Mesendoderm (in vitro differentiated cells): ENCODE measurements at regions not wholly inside any gene's neighbourhood (a gene's known extent, or its start where the extent isn't known, plus 50 kb on each side); places are given as distances from the start of the nearest gene placed in this dataset.
A peak's percentile ranks its signal among the peaks of the same experiment; 100 is the strongest.

Experiments
- DNase-seq: peaks from one replicate; pipeline ENCODE4 v3.0.0; 2013
- H2AK5ac ChIP-seq: 2 replicates; pipeline ENCODE4 v1.6.1; 2013; ENCODE audit warnings: low read length, inconsistent platforms
- H2BK120ac ChIP-seq: 2 replicates; pipeline ENCODE4 v1.6.1; 2013; ENCODE audit warnings: low read depth, mild to moderate bottlenecking, low read length, moderate library complexity, mixed read lengths
- H2BK15ac ChIP-seq: replicated peaks from 2 replicates; pipeline ENCODE4 v1.6.1; 2013; ENCODE audit warnings: low read depth, mild to moderate bottlenecking, moderate library complexity
- H2BK5ac ChIP-seq: 2 replicates; pipeline ENCODE4 v1.6.1; 2013; ENCODE audit warnings: low read length, inconsistent platforms
- H3K18ac ChIP-seq: 2 replicates; pipeline ENCODE4 v1.6.1; 2013; ENCODE audit warnings: mild to moderate bottlenecking, low read length, mixed read lengths
- H3K23ac ChIP-seq: one replicate; pipeline ENCODE4 v1.6.1; 2013; ENCODE audit warnings: low read length
- H3K27ac ChIP-seq: 2 replicates; pipeline ENCODE4 v1.5.1; 2013; ENCODE audit warnings: low read depth, mild to moderate bottlenecking, inconsistent platforms, low read length, moderate library complexity
- H3K27me3 ChIP-seq: 2 replicates; pipeline ENCODE4 v1.6.1; 2013; ENCODE audit warnings: low read length, control low read depth, mild to moderate bottlenecking, inconsistent platforms; ENCODE audit not compliant: insufficient read depth, poor library complexity
- H3K36me3 ChIP-seq: 2 replicates; pipeline ENCODE4 v1.6.1; 2013; ENCODE audit warnings: low read length, inconsistent platforms; ENCODE audit not compliant: control insufficient read depth, insufficient read depth
- H3K4ac ChIP-seq: one replicate; pipeline ENCODE4 v1.6.1; 2013; ENCODE audit warnings: low read depth, mild to moderate bottlenecking, low read length, moderate library complexity
- H3K4me1 ChIP-seq: 2 replicates; pipeline ENCODE4 v1.6.1; 2013; ENCODE audit warnings: low read depth, low read length, inconsistent platforms; ENCODE audit not compliant: control insufficient read depth
- H3K4me2 ChIP-seq: 2 replicates; pipeline ENCODE4 v1.6.1; 2013; ENCODE audit warnings: low read length
- H3K4me3 ChIP-seq: 2 replicates; pipeline ENCODE4 v1.5.1; 2013; ENCODE audit warnings: mild to moderate bottlenecking, low read length
- H3K56ac ChIP-seq: one replicate; pipeline ENCODE4 v1.6.1; 2013; ENCODE audit warnings: low read length
- H3K79me1 ChIP-seq: 2 replicates; pipeline ENCODE4 v1.6.1; 2013; ENCODE audit warnings: low read length, inconsistent platforms
- H3K79me2 ChIP-seq: 2 replicates; pipeline ENCODE4 v1.6.1; 2013; ENCODE audit warnings: mild to moderate bottlenecking, low read length; ENCODE audit not compliant: control insufficient read depth, insufficient read depth
- H3K9ac ChIP-seq: 2 replicates; pipeline ENCODE4 v1.6.1; 2013; ENCODE audit warnings: low read length, inconsistent platforms
- H4K5ac ChIP-seq: one replicate; pipeline ENCODE4 v1.6.1; 2013; ENCODE audit warnings: low read length
- H4K8ac ChIP-seq: one replicate; pipeline ENCODE4 v1.6.1; 2013; ENCODE audit warnings: low read depth, mild to moderate bottlenecking, control low read depth, low read length, moderate library complexity
- WGBS: extraction: QIAGEN DNeasy Blood & Tissue Kit; methylation state at CpG from one replicate; pipeline ENCODE4 v1.1.7; 2013; ENCODE audit warnings: low lambda C conversion rate, missing lambda C conversion rate; ENCODE audit not compliant: insufficient coverage; ENCODE audit errors: extremely low coverage; 5-methylcytosine and 5-hydroxymethylcytosine counted together

GRCh38 chr7:41319581-41319980, 383.3 kb downstream of the INHBA start:
- Histone ChIP-seq H2BK5ac (no peak overlapping the region), H3K4me2 (no peak overlapping the region), H3K18ac (no peak overlapping the region), H3K56ac (no peak overlapping the region), H2BK120ac (no peak overlapping the region), H4K5ac (no peak overlapping the region), H3K27ac (no peak overlapping the region), H2BK15ac (no peak overlapping the region), H4K8ac (no peak overlapping the region), H3K36me3 (no peaks in the 10 kb centered on the region), H2AK5ac (no peak overlapping the region), H3K4me1 (no peaks in the 10 kb centered on the region), H3K79me2 (no peaks in the 10 kb centered on the region), H3K9ac (no peak overlapping the region), H3K23ac (no peak overlapping the region), H3K4ac (no peak overlapping the region), H3K4me3 (no peak overlapping the region), H3K79me1 (no peaks in the 10 kb centered on the region), H3K27me3 (no peaks in the 10 kb centered on the region)
- WGBS, result no CpG with 5 or more reads among the region's 1 CpG
- no peak for DNase-seq

DNA sequence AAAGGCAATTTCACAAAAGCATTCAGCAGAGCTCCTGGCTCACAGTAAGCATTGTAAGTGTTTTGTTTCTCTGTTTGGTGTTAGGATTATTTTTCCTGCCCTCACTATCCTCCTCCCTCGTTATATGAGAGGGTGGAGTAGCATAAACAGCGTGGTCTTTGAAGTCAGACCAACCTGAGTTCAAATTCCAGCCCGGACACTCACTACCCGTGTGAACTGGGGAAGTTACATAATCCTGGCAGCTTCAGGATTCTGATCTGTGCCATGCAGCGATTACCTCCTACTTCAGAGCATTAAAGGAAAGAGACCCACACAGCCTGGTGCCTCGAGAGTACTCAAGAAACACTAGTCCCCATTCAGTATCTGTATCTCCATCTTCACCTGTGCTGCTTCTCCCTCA, 386.5 kb downstream of the INHBA start:
- no peaks in the 10 kb centered on the region for H3K4me1 ChIP-seq
- no peak overlapping the region for H3K27ac ChIP-seq
- DNase-seq, result no peak
- H3K79me1 ChIP-seq, result no peaks in the 10 kb centered on the region
- H3K4ac ChIP-seq, result no peak overlapping the region
- no peak overlapping the region for H2AK5ac ChIP-seq
- H3K4me2 ChIP-seq, result no peak overlapping the region
- H3K23ac ChIP-seq, result no peak overlapping the region
- no peak overlapping the region for H2BK120ac ChIP-seq
- no peak overlapping the region for H4K8ac ChIP-seq
- H3K9ac ChIP-seq, result no peak overlapping the region
- no peak overlapping the region for H3K18ac ChIP-seq
- no peaks in the 10 kb centered on the region for H3K79me2 ChIP-seq
- H3K4me3 ChIP-seq, result no peak overlapping the region
- no peak overlapping the region for H2BK5ac ChIP-seq
- H2BK15ac ChIP-seq, result no peak overlapping the region
- H4K5ac ChIP-seq, result no peak overlapping the region
- no peaks in the 10 kb centered on the region for H3K36me3 ChIP-seq
- H3K27me3 ChIP-seq, result no peaks in the 10 kb centered on the region
- WGBS, result no CpG with 5 or more reads among the region's 6 CpGs
- H3K56ac ChIP-seq, result no peak overlapping the region

- Histone ChIP-seq H2BK5ac (no peak overlapping the region), H3K4me1 (no peaks in the 10 kb centered on the region), H3K4ac (no peak overlapping the region), H3K4me3 (no peak overlapping the region), H3K27ac (no peak overlapping the region), H2AK5ac (no peak overlapping the region), H4K8ac (no peak overlapping the region), H3K79me2 (no peaks in the 10 kb centered on the region), H3K79me1 (no peaks in the 10 kb centered on the region), H3K4me2 (no peak overlapping the region), H3K27me3 (no peaks in the 10 kb centered on the region), H3K9ac (no peak overlapping the region), H3K36me3 (no peaks in the 10 kb centered on the region), H2BK15ac (no peak overlapping the region), H2BK120ac (no peak overlapping the region), H3K56ac (no peak overlapping the region), H4K5ac (no peak overlapping the region), H3K18ac (no peak overlapping the region), H3K23ac (no peak overlapping the region)
- WGBS, result no CpG with 5 or more reads among the region's 4 CpGs
- DNase-seq, result peak; percentile 37
Observed at GRCh38 chr7:41315764-41316163, 387.1 kb downstream of the INHBA start.

GRCh38 chr7:41313171-41313570, 389.7 kb downstream of the INHBA start:
- Histone ChIP-seq H3K4ac (no peak overlapping the region), H3K9ac (no peak overlapping the region), H2BK15ac (no peak overlapping the region), H3K4me3 (no peak overlapping the region), H4K5ac (no peak overlapping the region), H3K18ac (no peak overlapping the region), H2AK5ac (no peak overlapping the region), H3K56ac (no peak overlapping the region), H3K4me2 (no peak overlapping the region), H2BK120ac (no peak overlapping the region), H3K79me1 (no peaks in the 10 kb centered on the region), H3K4me1 (no peaks in the 10 kb centered on the region), H3K27ac (no peak overlapping the region), H3K36me3 (no peaks in the 10 kb centered on the region), H3K23ac (no peak overlapping the region), H3K27me3 (no peaks in the 10 kb centered on the region), H2BK5ac (no peak overlapping the region), H3K79me2 (no peaks in the 10 kb centered on the region), H4K8ac (no peak overlapping the region)
- no CpG with 5 or more reads among the region's 1 CpG for WGBS
- DNase-seq, result no peak

- no peaks in the 10 kb centered on the region for H3K36me3 ChIP-seq
- H2AK5ac ChIP-seq, result no peak overlapping the region
- H3K4ac ChIP-seq, result no peak overlapping the region
- no peaks in the 10 kb centered on the region for H3K79me1 ChIP-seq
- H4K8ac ChIP-seq, result no peak overlapping the region
- WGBS, result no CpG with 5 or more reads among the region's 6 CpGs
- H3K23ac ChIP-seq, result no peak overlapping the region
- no peak overlapping the region for H3K56ac ChIP-seq
- no peak overlapping the region for H2BK120ac ChIP-seq
- DNase-seq, result no peak
- H3K4me1 ChIP-seq, result no peaks in the 10 kb centered on the region
- H2BK15ac ChIP-seq, result no peak overlapping the region
- no peak overlapping the region for H3K27ac ChIP-seq
- H3K4me2 ChIP-seq, result no peak overlapping the region
- H3K79me2 ChIP-seq, result no peaks in the 10 kb centered on the region
- no peak overlapping the region for H3K9ac ChIP-seq
- H3K18ac ChIP-seq, result no peak overlapping the region
- no peak overlapping the region for H2BK5ac ChIP-seq
- H3K4me3 ChIP-seq, result no peak overlapping the region
- no peaks in the 10 kb centered on the region for H3K27me3 ChIP-seq
- H4K5ac ChIP-seq, result no peak overlapping the region
Observed at GRCh38 chr7:41312235-41312634, 390.7 kb downstream of the INHBA start.

GRCh38 chr7:41311301-41311700, 391.6 kb downstream of the INHBA start:
- Histone ChIP-seq H3K79me2 (no peaks in the 10 kb centered on the region), H3K9ac (no peak overlapping the region), H3K27me3 (no peaks in the 10 kb centered on the region), H4K8ac (no peak overlapping the region), H3K56ac (no peak overlapping the region), H3K4me1 (no peaks in the 10 kb centered on the region), H3K27ac (no peak overlapping the region), H3K36me3 (no peaks in the 10 kb centered on the region), H3K18ac (no peak overlapping the region), H2AK5ac (no peak overlapping the region), H3K4me2 (no peak overlapping the region), H2BK15ac (no peak overlapping the region), H2BK120ac (no peak overlapping the region), H3K4me3 (no peak overlapping the region), H3K79me1 (no peaks in the 10 kb centered on the region), H3K23ac (no peak overlapping the region), H2BK5ac (no peak overlapping the region), H3K4ac (no peak overlapping the region), H4K5ac (no peak overlapping the region)
- no peak for DNase-seq
- no CpG with 5 or more reads among the region's 3 CpGs for WGBS
